ENCODE measurements at regions not wholly inside any gene's neighbourhood (a gene's known extent, or its start where the extent isn't known, plus 50 kb on each side); places are given as distances from the start of the nearest gene placed in this dataset.

DNA sequence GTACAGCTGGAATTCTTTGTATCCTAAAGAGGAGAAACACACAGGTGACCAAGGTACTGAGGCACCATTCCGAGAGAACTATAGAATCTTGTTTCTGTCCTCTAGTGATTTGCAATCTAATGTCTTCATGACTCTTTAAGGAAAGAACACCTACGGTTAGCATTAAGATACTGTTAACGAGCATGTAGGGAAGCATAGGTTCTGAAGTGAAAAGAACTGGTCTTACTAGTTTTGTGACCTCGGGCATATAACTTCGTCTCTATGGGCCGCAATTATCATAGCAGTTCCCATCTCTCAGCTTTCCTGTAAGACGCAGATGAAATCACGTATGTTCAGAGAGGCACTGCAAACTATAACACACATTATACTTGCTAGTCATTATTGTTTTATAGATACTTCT is 193.0 kb upstream of the NBEA start:
- TF ChIP-seq CTCF (IDR thresholded peaks at IDR 0.05): no peak
- no peak for TF ChIP-seq POLR2A (IDR thresholded peaks at IDR 0.05)

Measured in testis (tissue), 2 donors.